Kidney (tissue), 13 donors: ENCODE measurements at regions not wholly inside any gene's neighbourhood (a gene's known extent, or its start where the extent isn't known, plus 50 kb on each side); places are given as distances from the start of the nearest gene placed in this dataset.

Source experiments
- DNase-seq, 5 donors: peaks; one replicate each; pipeline ENCODE4 v3.0.0-alpha.2; 2013 to 2020
- FAIRE-seq: peaks from 2 replicates; lab custom pipeline; 2012; peaks lifted over from hg19 to GRCh38; lab: Jason Lieb, UNC
- H3K27ac ChIP-seq, 2 donors: one replicate each; pipeline ENCODE4 v1.7.0; 2013; ENCODE audit warnings: low read depth in 2 of 2, low read length in 2 of 2, inconsistent platforms in 1 of 2
- H3K27me3 ChIP-seq: one replicate; pipeline ENCODE4 v1.7.1; 2013; ENCODE audit warnings: low read length, inconsistent platforms; ENCODE audit not compliant: control insufficient read depth, insufficient read depth
- H3K36me3 ChIP-seq, 3 donors: one replicate each; pipeline versions ENCODE4 v1.7.0 to v1.7.1; 2013; ENCODE audit warnings: low read length in 3 of 3, control low read depth in 1 of 3, inconsistent platforms in 1 of 3; ENCODE audit not compliant: insufficient read depth in 3 of 3, control insufficient read depth in 2 of 3
- H3K4me1 ChIP-seq, 3 donors: one replicate each; pipeline versions ENCODE4 v1.7.0 to v1.7.1; 2013; ENCODE audit warnings: low read length in 3 of 3, inconsistent platforms in 1 of 3, low read depth in 1 of 3; ENCODE audit not compliant: control insufficient read depth in 2 of 3, insufficient read depth in 2 of 3
- H3K4me3 ChIP-seq, 3 donors: one replicate each; pipeline versions ENCODE4 v1.7.0 to v1.8.1; 2013; ENCODE audit warnings: low read length in 3 of 3, control low read depth in 1 of 3, inconsistent platforms in 1 of 3
- H3K9ac ChIP-seq, 3 donors: one replicate each; pipeline versions ENCODE4 v1.7.0 to v1.7.1; 2013; ENCODE audit warnings: low read length in 3 of 3, control low read depth in 1 of 3, inconsistent platforms in 1 of 3
- H3K9me3 ChIP-seq, 3 donors: one replicate each; pipeline versions ENCODE4 v1.7.0 to v1.7.1; 2013; ENCODE audit warnings: low read length in 3 of 3, control low read depth in 1 of 3, inconsistent platforms in 1 of 3; ENCODE audit not compliant: control insufficient read depth in 2 of 3, insufficient read depth in 1 of 3
- CTCF ChIP-seq: IDR thresholded peaks from 3 replicates; pipeline ENCODE4 v1.5.1; 2012; ENCODE audit warnings: mild to moderate bottlenecking, moderate library complexity, borderline replicate concordance; ENCODE audit not compliant: insufficient read depth; ENCODE audit errors: extremely low read depth
- intact Hi-C: fragments of 100-400 bp; cut with DNase I; formaldehyde crosslinking; loops from one replicate; pipeline ENCODE4 v1.11.1; 2022
- donor health status: control.
- donor health status: control.
- donor health status: control.
- donor health status: control.
- donor health status: control.
- donor health status: DM: yes; HTN: yes; CAD: no.
- donor health status: Normal renal cell carcinoma (clear cell type).

- Histone ChIP-seq H3K4me1 (no peaks in the 10 kb centered on the region), H3K36me3 (no peaks in the 10 kb centered on the region), H3K4me3 (no peak overlapping the region), H3K27ac (no peak overlapping the region), H3K9ac (no peak overlapping the region), H3K27me3 (no peaks in the 10 kb centered on the region), H3K9me3 (no peaks in the 10 kb centered on the region)
- DNase-seq (no peak), FAIRE-seq (peak; percentile 33)
- TF ChIP-seq CTCF, result no peak
- intact Hi-C loops, result no loop called here
These were observed 141.9 kb upstream of the PLSCR5 start for GRCh38 chr3:146747051-146747450.

GRCh38 chr3:146746190-146746589 is 141.0 kb upstream of the PLSCR5 start:
- no peaks in the 10 kb centered on the region for H3K27me3 ChIP-seq
- FAIRE-seq, result no peak
- H3K27ac ChIP-seq, result no peak overlapping the region
- no peak for TF ChIP-seq CTCF
- H3K4me3 ChIP-seq, result no peak overlapping the region
- no peaks in the 10 kb centered on the region for H3K36me3 ChIP-seq
- DNase-seq, result no peak
- intact Hi-C loops, result no loop called here
- H3K9ac ChIP-seq, result no peak overlapping the region
- no peaks in the 10 kb centered on the region for H3K9me3 ChIP-seq
- H3K4me1 ChIP-seq, result no peaks in the 10 kb centered on the region

- intact Hi-C loops, result no loop called here
- DNase-seq (no peak), FAIRE-seq (no peak)
- no peak overlapping the region for H3K27ac ChIP-seq
- peaks cover 0 to 3% (median 0%) of the 10 kb centered on the region in 3 donors for H3K9me3 ChIP-seq
- TF ChIP-seq CTCF, result no peak
- H3K36me3 ChIP-seq, result no peaks in the 10 kb centered on the region
- H3K27me3 ChIP-seq, result no peaks in the 10 kb centered on the region
- H3K9ac ChIP-seq, result no peak overlapping the region
- no peak overlapping the region for H3K4me3 ChIP-seq
- no peaks in the 10 kb centered on the region for H3K4me1 ChIP-seq
These were observed 134.1 kb upstream of the PLSCR5 start for GRCh38 chr3:146739203-146739671.

GRCh38 chr3:146732325-146732724 is 127.2 kb upstream of the PLSCR5 start:
- DNase-seq, result no peak
- Histone ChIP-seq H3K27me3 (no peaks in the 10 kb centered on the region), H3K4me3 (no peak overlapping the region), H3K36me3 (no peaks in the 10 kb centered on the region), H3K4me1 (no peaks in the 10 kb centered on the region), H3K9me3 (no peaks in the 10 kb centered on the region), H3K27ac (no peak overlapping the region), H3K9ac (no peak overlapping the region)
- intact Hi-C loops, result no loop called here
- no peak for TF ChIP-seq CTCF
- FAIRE-seq, result no peak
